Keratinocyte (primary cell): ENCODE measurements at regions not wholly inside any gene's neighbourhood (a gene's known extent, or its start where the extent isn't known, plus 50 kb on each side); places are given as distances from the start of the nearest gene placed in this dataset.

ENCODE experiments used
- EZH2 ChIP-seq: IDR thresholded peaks from one replicate; pipeline ENCODE4 v1.6.1; 2012; ENCODE audit warnings: inconsistent platforms, mild to moderate bottlenecking, low read length, moderate library complexity
- TF ChIP-seq, protein P1 (sequence below), 3 experiments: IDR thresholded peaks in 1 of 3; conservative IDR thresholded peaks in 1 of 3; optimal IDR thresholded peaks in 1 of 3; 2 replicates in 2 of 3; 3 replicates in 1 of 3; pipeline versions ENCODE3 to v1.5.1; 2011; ENCODE audit warnings: low read length in 3 of 3, mild to moderate bottlenecking in 3 of 3, moderate library complexity in 2 of 3, control low read depth in 1 of 3, inconsistent platforms in 1 of 3; ENCODE audit not compliant: insufficient read depth in 2 of 3; ENCODE audit errors: extremely low read depth in 1 of 3

DNA sequence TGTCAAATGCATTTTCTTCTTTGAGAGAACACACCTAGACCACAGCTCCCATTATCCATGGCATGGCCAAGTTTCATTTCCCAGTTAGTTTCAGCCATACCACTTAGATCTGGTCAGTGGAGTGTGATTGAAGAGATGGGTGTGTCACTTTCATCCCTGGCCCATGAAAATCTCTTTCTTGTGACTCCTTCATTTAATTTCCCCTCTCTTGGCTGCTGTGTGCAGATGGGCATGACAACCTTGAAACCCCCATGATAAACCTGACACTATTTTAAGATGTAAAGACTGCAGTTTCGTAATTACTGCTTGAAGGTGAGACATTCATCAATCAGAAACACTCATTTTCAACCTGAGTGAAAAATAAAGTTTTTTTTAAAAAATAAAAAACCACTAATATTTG is 284.9 kb downstream of the IL15 start:
- TF ChIP-seq, protein P1, sequence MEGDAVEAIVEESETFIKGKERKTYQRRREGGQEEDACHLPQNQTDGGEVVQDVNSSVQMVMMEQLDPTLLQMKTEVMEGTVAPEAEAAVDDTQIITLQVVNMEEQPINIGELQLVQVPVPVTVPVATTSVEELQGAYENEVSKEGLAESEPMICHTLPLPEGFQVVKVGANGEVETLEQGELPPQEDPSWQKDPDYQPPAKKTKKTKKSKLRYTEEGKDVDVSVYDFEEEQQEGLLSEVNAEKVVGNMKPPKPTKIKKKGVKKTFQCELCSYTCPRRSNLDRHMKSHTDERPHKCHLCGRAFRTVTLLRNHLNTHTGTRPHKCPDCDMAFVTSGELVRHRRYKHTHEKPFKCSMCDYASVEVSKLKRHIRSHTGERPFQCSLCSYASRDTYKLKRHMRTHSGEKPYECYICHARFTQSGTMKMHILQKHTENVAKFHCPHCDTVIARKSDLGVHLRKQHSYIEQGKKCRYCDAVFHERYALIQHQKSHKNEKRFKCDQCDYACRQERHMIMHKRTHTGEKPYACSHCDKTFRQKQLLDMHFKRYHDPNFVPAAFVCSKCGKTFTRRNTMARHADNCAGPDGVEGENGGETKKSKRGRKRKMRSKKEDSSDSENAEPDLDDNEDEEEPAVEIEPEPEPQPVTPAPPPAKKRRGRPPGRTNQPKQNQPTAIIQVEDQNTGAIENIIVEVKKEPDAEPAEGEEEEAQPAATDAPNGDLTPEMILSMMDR (optimal IDR thresholded peaks at IDR 0.05 in 1 of 3, IDR thresholded peaks at IDR 0.05 in 1 of 3, conservative IDR thresholded peaks at IDR 0.05 in 1 of 3; ENCODE audit: extremely low read depth in 1 of 3, insufficient read depth in 2 of 3, low read length in 3 of 3): no peak
- no peak for TF ChIP-seq EZH2
